HG03066 (cell line): ENCODE measurements at regions not wholly inside any gene's neighbourhood (a gene's known extent, or its start where the extent isn't known, plus 50 kb on each side); places are given as distances from the start of the nearest gene placed in this dataset.
"Not testable (repeated sequence)": the region's sequence is repeated elsewhere in the genome, so short reads cannot be mapped to it uniquely, and the experiment has no call there.

ENCODE experiments used
- ATAC-seq: cut with Tn5 transposase; IDR thresholded peaks from one replicate; pipeline ENCODE4 v1.9.1; 2021; ENCODE audit warnings: low read depth; ENCODE audit not compliant: unreplicated experiment

GRCh38 chr3:25844891-25845290 lies 55.0 kb downstream of the OXSM start:
- ATAC-seq = no peak

- ATAC-seq = no peak
Measured at GRCh38 chr3:25846282-25846681, 56.4 kb downstream of the OXSM start.

GRCh38 chr3:25849091-25849490 lies 59.2 kb downstream of the OXSM start:
- ATAC-seq = no peak

- ATAC-seq = no peak
Measured at GRCh38 chr3:25849641-25850385, 59.9 kb downstream of the OXSM start.

GRCh38 chr3:25851693-25852259 lies 61.9 kb downstream of the OXSM start:
- not testable (repeated sequence) for ATAC-seq

GRCh38 chr3:25854214-25854613 lies 64.3 kb downstream of the OXSM start:
- ATAC-seq = no peak

GRCh38 chr3:25854635-25855034 lies 64.7 kb downstream of the OXSM start:
- no peak for ATAC-seq

GRCh38 chr3:25855266-25855784 lies 65.4 kb downstream of the OXSM start:
- ATAC-seq = no peak

- peak; percentile 80 for ATAC-seq
Measured at GRCh38 chr3:25856902-25857518, 67.1 kb downstream of the OXSM start.

- no peak for ATAC-seq
Measured at GRCh38 chr3:25861566-25861965, 71.7 kb downstream of the OXSM start.

- no peak for ATAC-seq
Measured at GRCh38 chr3:25863011-25863415, 73.1 kb downstream of the OXSM start.

- ATAC-seq = no peak
Measured at GRCh38 chr3:25863416-25863959, 73.6 kb downstream of the OXSM start.

GRCh38 chr3:25870452-25870851 lies 80.6 kb downstream of the OXSM start:
- ATAC-seq = no peak

- peak; percentile 89 for ATAC-seq
Measured at GRCh38 chr3:25872200-25872877, 82.4 kb downstream of the OXSM start.

GRCh38 chr3:25883492-25883891 lies 93.6 kb downstream of the OXSM start:
- no peak for ATAC-seq

GRCh38 chr3:25884981-25885380 lies 95.1 kb downstream of the OXSM start:
- ATAC-seq = no peak

GRCh38 chr3:25885544-25885943 lies 95.7 kb downstream of the OXSM start:
- ATAC-seq = no peak

GRCh38 chr3:25887907-25888306 lies 98.0 kb downstream of the OXSM start:
- ATAC-seq = no peak

GRCh38 chr3:25888892-25889524 lies 99.1 kb downstream of the OXSM start:
- no peak for ATAC-seq

- no peak for ATAC-seq
Measured at GRCh38 chr3:25889525-25889917, 99.6 kb downstream of the OXSM start.
